HL-60 (cell line): ENCODE measurements at regions not wholly inside any gene's neighbourhood (a gene's known extent, or its start where the extent isn't known, plus 50 kb on each side); places are given as distances from the start of the nearest gene placed in this dataset.

ENCODE experiments used
- CTCF ChIP-seq: IDR thresholded peaks from one replicate; pipeline ENCODE4 v1.5.1; 2011; ENCODE audit warnings: low read length, control low read depth, inconsistent platforms; ENCODE audit not compliant: insufficient read depth
- GABPA ChIP-seq: IDR thresholded peaks from 2 replicates; pipeline ENCODE4 v1.6.1; 2012; ENCODE audit warnings: low read depth
- POLR2AphosphoS5 ChIP-seq: IDR thresholded peaks from 2 replicates; pipeline ENCODE4 v1.6.1; 2012; ENCODE audit warnings: low read depth
- REST ChIP-seq: IDR thresholded peaks from 2 replicates; pipeline ENCODE4 v1.6.1; 2012; ENCODE audit warnings: low read depth; ENCODE audit not compliant: insufficient replicate concordance

- TF ChIP-seq GABPA (no peak), CTCF (no peak), POLR2AphosphoS5 (no peak), REST (no peak)
Measured at GRCh38 chr21:27818847-27819246, 852.0 kb upstream of the ADAMTS5 start.
